ENCODE measurements at regions not wholly inside any gene's neighbourhood (a gene's known extent, or its start where the extent isn't known, plus 50 kb on each side); places are given as distances from the start of the nearest gene placed in this dataset.
"Not testable (repeated sequence)": the region's sequence is repeated elsewhere in the genome, so short reads cannot be mapped to it uniquely, and the experiment has no call there.

DNA sequence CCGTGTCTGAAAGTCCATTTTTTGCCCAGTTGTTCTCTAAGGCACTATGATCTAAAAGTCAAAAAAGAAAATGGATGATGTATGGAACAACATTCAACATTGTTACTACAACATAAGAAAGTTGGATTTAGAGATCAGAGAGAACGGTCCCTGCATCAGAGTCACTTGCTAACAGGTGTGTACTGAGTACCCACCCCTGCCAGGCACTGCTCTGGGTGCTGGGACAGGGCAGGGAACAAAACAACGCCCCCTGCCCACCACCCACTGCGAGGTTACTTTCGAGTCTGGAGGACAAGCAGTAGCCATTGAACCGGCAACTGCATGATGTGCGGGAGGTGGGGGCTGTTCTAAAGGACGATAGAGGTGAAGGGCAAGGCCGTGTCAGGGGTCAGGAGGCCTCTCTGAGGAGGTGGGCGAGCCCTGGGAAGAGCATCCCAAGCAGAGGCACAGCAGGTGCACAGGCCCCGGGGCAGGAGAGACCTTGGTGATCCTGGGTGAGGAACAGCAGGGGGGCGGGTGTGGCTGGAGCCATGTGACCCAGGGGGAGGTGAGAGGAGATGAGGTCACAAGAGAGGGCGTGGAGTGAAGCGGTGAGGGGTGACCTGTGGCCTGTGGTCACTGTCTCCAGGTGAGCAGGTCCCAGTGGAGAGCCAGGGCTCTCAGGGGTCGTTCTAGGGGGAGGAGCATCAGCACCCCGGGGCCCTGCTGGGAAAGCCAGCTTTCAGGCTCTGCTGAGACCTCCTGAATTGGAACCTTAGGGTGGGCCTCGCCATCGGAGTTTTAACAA, 197.5 kb upstream of the SULF2 start:
- no peak for DNase-seq (ENCODE audit: low spot score)

DNA sequence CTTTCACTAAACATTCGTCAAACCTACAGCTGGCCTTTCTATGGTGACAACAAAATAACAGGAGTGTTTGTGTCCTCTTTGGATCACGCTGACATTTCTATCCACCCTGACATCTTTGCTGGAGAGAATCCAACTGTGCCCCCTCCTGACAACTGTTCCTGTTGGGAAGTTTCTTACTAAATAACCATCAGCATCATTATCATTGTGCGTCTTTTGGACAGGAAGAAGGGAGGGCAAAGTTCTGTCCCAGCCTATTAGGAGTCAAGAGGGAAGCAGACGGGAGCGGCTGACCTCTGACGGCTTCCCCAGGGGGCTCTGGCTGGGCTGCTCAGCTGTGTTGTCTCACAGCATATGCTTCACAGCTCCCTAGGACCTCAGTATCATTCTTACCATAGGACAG, 195.9 kb upstream of the SULF2 start:
- DNase-seq (ENCODE audit: low spot score) = no peak

DNA sequence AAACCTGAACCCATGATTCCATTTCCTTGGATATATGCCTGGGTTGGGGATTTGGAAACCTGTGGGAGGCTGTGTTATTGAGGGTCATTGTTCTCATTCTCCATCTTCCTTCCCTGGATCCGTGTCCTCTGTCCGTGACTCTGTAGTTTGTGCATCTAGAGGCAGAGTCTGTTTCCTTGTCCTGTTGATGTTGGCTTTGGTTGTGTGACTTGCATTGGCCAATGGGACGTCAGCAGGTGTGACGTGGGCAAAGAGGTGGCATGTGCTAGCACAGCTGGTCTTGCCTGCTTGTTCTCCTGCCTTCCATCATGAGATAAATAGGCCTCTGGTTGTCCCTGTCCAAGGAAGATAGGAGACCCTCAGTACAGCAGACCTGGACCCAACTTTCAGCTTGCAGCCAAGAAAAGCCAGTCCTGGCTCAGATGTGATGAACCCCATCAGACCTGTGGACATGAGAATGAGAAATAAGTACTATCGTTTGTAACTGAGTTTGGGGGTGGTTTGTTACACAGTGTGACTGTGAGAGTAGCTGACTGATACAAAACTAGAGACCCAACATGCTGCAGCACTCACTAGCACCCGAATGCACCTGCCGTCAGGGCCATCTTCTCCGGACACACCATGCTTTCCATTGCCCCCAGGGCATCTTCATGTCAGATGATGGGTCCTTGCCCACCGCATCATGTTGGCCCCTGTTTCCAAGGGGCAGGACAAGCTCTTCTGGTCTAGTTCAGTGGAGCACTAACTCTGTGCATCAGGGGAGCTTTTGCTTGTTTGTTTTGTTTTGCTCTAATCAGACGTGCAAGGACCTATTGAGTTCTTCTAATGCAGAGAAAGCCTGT, 195.3 kb upstream of the SULF2 start:
- no peak for DNase-seq (ENCODE audit: low spot score)

DNA sequence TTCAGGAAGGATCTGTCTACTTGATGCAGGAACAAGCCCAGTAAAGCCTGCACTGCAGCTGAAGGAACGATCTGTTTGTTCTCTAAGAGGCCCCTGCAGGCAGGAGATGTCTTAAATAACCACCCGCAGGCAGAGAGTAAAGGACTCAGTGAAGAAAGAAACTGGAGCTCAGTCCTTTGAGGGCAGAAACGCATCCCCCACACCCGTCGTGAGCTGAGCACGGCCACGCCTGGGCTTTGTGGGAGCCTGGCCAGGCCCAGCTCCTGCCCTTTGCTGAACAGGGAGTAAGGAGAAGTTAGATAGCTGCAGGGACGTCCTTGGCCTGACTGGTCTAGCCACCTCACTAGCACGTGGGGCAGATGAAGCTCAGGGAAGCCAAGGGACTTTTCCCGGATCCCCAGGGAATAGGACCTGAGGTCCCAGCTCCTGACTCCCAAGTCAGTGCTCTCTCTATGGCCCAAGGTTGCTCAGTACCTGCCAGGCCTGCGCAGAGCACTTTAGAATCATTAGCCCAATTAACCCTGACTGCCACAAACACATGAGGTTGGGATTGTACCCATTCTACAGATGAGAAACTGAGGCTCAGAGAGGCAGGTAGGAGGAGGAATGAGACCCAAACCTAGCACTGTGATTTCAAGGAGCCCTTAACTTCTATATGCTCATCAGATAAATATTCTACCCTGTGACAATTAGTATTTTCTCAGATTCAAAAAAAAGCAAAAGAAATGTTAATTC, 194.2 kb upstream of the SULF2 start:
- DNase-seq (ENCODE audit: low spot score) = not testable (repeated sequence)

DNA sequence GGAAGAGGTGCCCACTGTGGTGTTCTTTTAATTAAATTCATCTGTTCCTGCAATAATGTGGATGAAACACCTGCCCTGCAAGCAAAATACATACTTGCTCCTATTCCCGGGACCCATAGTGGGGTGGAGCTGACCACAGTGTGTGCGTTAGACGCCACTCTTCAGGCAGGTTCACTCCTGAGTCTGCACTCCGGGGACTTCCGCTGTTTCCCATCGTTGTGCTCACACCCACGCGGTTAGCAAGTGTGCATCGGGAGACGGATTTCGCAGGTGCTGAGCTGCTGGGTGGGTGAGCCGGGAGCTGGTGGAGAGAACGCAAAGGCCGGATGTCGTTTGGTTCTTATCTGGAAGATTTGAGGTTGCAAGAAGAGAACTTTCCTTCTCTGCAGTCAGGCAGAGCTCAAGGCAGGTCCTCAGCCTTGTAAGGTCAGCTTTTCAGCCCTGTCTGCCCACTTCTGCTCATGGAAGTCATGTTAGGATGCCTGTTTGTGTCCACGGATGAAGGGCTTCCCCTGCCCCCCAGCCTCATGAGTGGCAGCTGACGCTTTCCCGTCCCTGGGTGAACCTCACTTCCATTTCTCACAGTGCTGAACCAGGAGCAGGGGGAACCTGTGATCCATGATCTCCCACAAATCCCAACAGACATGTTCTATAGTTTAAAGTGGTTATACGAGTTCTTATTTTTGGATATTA, 193.3 kb upstream of the SULF2 start:
- DNase-seq (ENCODE audit: low spot score) = not testable (repeated sequence)

DNA sequence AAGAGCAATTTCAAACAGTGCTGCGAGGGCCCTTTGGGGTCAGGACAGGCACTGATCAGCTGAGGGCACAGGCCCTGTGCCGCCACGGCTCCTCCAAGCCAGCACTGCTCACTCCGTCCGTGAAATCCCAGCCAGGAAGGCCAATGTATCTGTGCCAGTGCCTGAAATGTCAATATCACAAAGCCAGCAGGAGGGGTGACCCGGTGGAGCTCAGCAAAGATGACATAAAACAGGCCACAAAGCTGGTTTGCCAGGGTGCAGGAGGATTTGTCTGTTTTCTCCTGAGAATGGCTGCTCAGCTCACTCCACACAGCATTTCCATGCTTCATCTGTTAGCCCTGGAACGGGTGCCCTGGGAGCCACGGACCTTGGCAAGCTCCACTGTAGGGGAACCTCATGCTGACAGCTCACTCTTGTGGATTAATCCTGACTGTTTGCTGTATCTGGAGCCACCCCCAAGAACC, 192.5 kb upstream of the SULF2 start:
- DNase-seq (ENCODE audit: low spot score) = not testable (repeated sequence)

DNA sequence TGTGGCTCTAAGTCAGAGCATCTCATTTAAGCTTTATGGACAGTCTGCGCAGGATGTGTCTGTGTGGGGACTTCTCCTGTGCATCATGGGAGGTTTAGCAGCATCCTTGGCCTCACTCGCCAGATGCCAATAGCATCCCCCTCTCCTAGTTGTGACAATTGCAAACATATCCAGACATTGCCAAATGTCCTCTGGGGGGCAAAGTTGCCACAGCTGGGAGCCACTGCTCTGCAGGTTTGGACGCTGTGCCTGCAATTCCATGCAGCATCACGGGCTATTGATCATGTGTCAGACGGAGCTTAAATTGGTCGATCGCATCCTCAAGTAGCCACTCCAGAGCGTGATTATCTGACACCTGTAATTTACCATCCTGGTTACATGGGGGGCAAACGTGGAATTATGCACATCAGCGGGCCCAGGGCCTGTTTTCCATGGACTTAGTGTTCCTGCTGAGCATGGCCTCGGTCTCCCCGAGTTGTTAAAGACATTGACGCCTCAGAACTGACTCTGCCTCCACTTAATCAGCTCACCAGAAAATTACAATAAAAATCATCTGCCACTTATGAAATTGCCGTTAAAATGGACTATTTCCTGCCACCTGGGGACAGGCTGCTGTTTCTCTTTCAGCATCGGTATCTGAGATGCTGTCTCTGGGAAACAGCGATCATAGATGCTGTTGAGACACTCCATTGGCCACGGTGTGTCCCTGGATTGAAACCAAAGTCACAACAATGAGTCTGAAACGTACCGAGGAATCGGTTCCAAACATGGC, 191.9 kb upstream of the SULF2 start:
- not testable (repeated sequence) for DNase-seq (ENCODE audit: low spot score)

DNA sequence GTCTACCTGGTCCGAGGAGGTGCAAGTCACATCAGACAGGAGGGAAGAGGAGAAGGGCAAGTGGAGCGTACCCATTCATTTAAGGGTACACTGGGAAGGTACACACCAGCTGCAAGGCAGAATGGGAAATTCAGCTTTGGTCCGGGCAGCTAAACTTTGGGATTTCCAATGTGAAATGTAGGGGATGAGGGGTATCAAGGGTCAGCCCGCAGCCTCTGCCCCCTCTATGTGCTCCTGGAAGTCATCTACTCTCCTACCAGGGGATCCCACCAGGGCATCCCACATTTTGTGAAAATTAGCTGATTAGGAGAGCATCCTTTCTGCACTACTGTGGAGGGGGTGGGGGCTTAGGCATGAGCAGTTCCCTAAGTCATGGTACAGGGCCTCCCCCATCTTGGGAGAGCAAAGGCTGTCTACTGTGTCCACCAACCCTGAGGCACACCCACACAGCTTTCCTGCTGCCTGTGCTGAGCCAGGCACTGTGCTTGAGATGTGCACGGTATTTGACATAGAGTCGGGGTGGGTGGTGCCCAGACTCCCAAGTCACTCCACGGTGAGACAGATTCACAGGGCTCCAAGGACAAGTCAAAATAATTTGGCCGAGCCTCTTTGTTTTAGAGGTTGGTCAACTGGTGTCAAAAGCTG, 189.1 kb upstream of the SULF2 start:
- no peak for DNase-seq (ENCODE audit: low spot score)

DNA sequence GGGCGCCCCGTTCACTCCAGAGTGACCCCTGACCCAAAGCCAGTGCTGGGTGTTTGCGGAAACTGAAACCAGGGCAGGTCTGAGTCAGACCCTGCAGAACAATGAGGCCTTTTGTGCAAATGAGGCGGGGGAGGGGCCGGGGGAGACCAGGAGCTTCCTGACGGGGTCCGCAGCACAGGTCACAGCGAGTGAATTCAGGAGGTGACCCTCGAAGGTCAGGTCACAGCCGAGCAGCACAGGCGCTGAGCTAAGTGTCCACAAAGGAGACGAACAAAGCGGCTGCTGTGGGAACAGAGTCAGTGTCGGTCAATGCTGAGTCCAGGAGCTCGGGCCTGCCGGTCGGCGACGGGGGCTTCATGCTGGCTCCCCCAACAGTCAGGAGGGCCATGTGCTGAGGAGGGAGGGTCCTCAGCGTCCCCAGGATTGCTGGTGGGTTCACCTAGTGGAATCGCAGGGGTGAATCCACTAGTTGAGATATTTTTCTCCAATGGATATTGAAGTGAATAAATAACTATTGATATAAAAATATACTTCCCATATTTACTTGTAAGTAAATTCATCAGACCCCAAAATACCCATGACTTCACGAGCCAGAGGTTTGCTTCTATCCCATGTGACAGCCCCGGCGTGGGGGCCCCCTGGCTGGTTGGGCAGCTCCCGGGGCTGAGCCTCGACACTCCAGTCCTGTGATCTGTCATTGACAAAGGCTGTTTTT, 188.4 kb upstream of the SULF2 start:
- no peak for DNase-seq (ENCODE audit: low spot score)

DNA sequence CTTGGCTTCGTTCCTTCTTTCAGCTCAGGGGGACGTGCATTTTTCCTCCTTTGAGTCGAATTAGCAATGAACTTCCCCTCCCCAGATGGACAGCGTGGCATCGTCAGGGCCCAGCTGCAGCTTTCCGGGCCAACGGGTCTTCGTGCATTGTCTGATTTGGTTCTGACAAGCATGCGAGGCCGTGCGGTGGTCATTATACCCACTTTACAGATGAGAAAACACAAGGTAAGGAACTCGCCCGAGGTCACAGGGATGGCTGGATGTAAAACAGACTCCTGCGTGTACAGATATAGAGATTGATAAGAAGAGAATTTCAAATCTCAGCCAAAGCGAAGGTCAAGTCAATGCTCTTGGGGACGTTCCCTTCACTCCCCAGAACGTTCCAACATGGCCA, 187.6 kb upstream of the SULF2 start:
- no peak for DNase-seq (ENCODE audit: low spot score)

DNA sequence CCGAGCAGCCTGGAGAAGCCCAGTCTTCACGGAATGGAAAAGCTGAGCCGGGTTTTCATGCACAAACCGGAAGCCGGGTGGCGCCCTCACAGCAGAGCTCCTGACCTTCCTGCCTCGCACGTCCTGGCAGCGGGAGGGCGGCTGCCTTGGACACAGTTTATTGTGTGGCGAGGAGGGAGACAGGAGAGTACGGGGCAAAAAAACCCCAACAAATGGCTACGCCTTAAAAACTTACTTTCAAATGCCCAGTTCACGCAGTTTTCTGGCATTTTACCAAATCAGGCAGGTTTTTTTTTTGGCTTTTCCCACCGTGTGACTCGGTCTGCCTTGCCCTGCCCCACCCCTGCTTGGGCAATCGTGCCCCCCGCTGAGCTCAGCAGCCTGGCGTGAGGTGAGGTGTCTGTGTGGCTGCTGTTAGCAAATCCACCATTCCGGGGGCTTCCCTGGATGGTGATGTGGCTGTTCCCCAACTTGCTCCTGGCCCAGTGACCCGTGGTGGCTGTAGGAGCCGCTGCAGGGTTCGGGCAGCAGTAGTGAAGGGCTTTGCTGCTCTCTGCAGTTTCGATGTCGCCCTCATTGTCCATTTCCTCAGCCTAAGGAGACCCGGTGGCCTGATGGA, 187.1 kb upstream of the SULF2 start:
- DNase-seq (ENCODE audit: low spot score) = not testable (repeated sequence)

DNA sequence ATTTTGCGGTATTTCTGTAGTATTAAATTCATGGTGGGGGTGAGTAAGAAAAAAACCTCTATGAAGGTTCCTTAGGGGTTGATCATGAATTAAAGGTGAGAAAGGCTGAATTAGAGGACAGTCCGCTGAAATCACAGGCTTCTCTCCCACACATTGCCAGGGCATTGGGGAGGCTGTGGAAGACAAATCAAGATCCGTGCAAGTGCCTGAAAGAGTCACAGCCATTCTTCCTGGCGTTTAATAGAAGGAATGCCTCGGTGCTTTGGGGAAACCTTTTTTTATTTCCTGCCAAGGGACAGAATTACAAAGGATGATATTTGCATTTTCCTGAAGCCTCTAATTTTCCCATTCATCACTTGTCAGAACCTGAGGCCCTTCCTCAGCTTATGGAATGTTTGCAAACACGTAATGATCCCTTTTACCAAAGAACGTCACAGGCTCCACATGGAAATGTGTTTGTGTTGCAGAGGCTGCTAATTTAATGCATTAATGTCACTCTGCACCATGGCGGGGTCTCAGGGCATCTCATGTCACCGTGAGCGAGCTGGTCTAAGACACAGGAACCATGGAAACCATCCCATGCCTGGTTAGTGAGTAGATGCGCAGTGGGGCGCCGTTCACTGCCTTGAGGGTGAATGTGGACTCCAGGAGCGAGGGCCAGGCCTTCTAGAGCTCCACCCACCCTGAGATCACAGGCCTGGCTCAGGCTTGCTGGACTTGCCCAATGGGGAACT, 185.9 kb upstream of the SULF2 start:
- DNase-seq (ENCODE audit: low spot score) = no peak

DNA sequence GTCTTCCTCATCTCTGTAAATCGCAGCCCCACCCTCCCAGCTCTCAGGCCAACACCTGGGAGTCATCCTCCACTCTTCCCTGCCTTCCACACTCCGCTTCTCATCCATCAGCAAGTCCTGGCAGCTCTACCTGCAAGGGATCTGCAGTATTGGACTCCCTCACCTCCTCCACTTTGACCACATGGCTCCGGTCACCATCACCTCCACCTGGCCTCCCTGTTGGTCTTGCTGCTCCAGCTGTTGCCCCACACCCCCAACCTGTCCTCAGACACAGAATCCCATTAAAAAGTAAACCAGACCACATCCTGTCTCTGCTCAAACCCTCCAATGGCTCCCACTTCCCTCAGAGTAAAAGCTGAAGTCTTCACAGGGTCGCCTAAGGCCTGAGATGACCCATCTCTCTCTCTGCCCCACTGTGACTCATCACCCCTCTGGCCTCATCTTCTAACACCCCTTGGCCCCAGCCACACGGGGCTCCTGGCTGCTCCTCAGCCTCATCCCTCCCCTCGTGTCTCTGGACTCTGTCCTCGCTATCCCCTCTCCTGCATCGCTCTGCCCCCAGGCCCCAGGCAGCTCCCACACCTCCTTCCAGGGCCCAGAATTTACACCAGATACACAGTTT, 185.1 kb upstream of the SULF2 start:
- no peak for DNase-seq (ENCODE audit: low spot score)

DNA sequence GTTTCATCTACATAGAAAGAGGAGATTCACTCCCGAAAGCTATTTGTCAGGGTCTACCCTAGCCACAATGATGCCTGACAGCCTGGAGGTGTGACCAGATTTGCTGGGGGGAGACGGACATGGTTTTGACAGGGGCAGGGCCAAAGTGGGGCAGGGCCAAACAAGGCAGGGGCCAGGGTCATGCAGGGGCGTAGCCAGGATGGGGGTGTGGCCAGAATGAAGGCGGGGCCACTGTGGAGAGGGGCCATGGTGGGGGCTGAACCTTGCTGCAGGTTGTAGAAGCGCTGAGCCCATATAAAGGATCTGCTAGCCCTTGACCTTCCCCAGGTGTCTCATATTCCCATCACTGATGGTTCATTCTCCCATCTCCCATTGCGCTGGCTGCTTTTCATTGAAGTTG, 184.1 kb upstream of the SULF2 start:
- no peak for DNase-seq (ENCODE audit: low spot score)

DNA sequence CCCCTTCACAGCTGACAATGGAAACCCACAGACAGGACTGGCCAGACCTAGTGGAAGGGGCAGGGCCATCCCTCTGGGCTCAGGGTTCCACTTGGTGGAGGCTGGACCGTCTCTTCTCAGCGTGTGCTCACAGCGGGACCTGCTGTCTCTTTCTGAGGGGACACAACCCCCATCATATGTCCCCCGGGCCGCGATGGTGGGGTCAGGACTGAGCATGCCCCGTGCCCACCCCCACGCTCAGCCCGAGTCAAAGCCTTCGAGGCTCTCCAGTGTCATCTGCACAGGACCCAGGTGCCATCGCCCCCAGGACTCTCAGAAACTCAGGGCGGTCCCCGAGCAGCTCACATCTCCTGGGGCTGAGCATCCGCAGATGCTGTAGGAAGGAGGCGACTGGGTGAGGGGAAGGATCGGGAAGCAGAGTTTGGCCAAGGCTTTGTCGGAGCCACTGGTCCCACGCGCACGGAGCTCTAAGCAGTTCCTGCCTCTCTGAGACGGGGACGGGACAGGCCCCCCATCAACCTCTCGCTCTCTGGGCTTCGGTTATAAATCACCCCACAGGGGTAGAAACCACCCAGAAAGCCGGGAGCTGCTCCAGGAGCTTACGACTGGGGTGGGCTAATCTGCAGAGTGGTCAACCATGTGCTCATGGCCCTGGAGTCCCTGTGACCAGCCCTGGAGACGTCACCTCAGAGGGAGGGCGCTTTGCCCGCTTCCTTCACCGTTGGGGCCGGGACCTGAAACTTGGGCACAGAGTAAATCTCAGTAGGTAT, 183.4 kb upstream of the SULF2 start:
- DNase-seq (ENCODE audit: low spot score) = no peak

DNA sequence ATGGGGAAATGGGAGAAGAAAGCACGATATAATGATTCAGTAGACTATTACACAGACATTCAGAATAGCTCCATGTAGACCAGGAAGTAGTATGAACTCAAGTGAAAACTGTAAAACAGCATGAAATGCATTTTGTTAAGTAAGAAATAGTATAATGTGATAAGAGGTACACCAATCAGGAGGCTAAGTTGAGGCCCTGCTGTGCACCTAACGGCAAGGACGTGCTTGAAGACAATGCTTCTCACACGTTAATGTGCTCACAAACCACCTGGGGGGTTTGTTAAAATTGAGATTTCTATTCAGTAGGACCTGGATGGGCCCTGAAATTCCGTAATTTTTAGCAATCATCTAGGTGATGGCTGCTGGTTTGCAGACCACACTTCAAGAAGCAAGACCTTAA, 178.9 kb upstream of the SULF2 start:
- DNase-seq (ENCODE audit: low spot score) = no peak

DNA sequence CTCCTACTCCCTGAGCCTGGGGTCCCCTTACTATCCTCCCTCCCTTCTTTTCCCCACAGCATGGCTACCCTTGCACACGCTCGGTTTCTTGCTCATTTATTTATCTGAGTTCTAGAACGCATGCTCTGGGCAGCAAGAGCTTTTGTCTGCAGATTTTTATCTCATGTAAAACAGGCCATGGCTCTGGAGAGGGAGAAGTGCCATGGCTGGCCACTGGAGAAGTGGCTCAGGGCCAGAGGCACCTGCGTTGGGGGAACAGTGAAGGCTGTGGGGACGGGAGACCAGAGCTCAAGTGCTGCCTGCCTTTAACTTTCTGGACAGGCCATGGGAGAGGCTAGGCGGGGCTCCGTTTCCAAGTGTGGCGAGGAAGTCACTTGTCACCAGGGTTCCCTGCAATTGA, 177.7 kb upstream of the SULF2 start:
- no peak for DNase-seq (ENCODE audit: low spot score)
